HL-60 (cell line): ENCODE measurements at regions not wholly inside any gene's neighbourhood (a gene's known extent, or its start where the extent isn't known, plus 50 kb on each side); places are given as distances from the start of the nearest gene placed in this dataset.
A peak's percentile ranks its signal among the peaks of the same experiment; 100 is the strongest.

Experiments
- DNase-seq, 2 experiments: peaks; one replicate each; pipeline ENCODE4 v3.0.0-alpha.2; 2010 to 2020; ENCODE audit warnings: low read depth in 1 of 2, low spot score in 1 of 2
- H3K27ac ChIP-seq: fragments of 250-450 bp; sonication (Bioruptor Pico); replicated peaks from 2 replicates; pipeline ENCODE4 v1.5.1; 2020; ENCODE audit warnings: mild to moderate bottlenecking, moderate library complexity
- H3K27me3 ChIP-seq: fragments of 250-450 bp; sonication (Bioruptor Pico); 2 replicates; pipeline ENCODE4 v1.5.1; 2021; ENCODE audit warnings: mild to moderate bottlenecking, moderate library complexity; ENCODE audit not compliant: insufficient read depth, poor library complexity, severe bottlenecking
- H3K4me3 ChIP-seq: replicated peaks from 2 replicates; pipeline ENCODE4 v1.5.1; 2011; ENCODE audit warnings: mild to moderate bottlenecking, control low read depth, low read length; ENCODE audit not compliant: insufficient read depth
- CTCF ChIP-seq: IDR thresholded peaks from one replicate; pipeline ENCODE4 v1.5.1; 2011; ENCODE audit warnings: low read length, control low read depth, inconsistent platforms; ENCODE audit not compliant: insufficient read depth
- GABPA ChIP-seq: IDR thresholded peaks from 2 replicates; pipeline ENCODE4 v1.6.1; 2012; ENCODE audit warnings: low read depth
- POLR2AphosphoS5 ChIP-seq: IDR thresholded peaks from 2 replicates; pipeline ENCODE4 v1.6.1; 2012; ENCODE audit warnings: low read depth
- REST ChIP-seq: IDR thresholded peaks from 2 replicates; pipeline ENCODE4 v1.6.1; 2012; ENCODE audit warnings: low read depth; ENCODE audit not compliant: insufficient replicate concordance
- SPI1 ChIP-seq: IDR thresholded peaks from 2 replicates; pipeline ENCODE4 v1.6.1; 2012; ENCODE audit warnings: low read depth, mild to moderate bottlenecking, borderline replicate concordance

DNA sequence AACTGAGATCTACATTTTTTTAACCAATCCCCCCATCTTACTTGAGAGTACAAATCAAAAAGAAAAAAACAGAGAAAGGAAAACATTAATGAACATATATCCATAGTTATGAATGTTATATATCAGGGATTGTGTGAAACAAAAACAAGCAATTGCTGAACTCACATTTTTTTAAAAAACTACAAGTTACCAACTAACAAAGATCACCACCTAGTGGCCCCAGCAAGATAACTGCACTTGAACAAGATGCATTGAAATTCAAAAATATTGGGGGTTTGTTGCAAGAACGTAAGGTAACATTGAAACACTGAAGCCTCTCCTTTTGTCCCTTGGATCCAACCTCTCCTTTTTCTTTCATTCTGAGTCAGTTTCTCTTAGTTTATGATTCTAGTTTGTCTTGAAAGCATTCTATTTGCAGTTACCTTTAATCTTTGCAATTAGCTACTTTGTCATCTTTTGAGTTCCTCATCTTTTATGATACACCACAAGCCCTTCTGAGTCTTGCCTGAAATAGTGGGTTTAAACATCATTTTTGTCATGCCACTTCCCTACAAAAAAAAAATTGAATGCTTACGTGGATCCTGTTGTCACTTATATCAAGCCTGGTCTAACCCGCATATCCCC is 87.3 kb upstream of the TES start:
- no peaks in the 10 kb centered on the region for H3K27me3 ChIP-seq
- no peak overlapping the region for H3K4me3 ChIP-seq
- no peak overlapping the region for H3K27ac ChIP-seq
- DNase-seq, result peak in 1 of 2 experiments; percentile 43
- TF ChIP-seq SPI1 (no peak), CTCF (peak; percentile 50)

DNA sequence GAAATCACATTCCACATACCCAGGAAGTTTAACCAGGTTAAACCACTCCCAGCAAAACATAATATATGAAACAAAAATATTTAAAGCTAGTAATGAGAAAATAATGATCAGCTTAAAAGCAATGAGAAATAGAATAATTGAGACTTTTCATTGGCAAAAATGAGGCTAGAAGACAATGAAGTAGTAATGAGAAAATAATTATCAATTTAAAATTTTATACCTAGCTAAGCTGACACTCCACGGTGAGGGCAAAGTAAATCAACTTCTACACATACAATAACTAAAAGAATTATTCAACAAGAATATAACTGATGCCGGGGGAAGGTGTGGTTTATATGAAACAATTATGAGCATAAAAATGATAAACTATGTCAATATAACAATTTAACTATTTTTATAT is 82.2 kb upstream of the TES start:
- H3K27me3 ChIP-seq, result no peaks in the 10 kb centered on the region
- TF ChIP-seq REST (no peak), POLR2AphosphoS5 (no peak), SPI1 (no peak), GABPA (no peak), CTCF (no peak)
- H3K27ac ChIP-seq, result no peak overlapping the region
- no peak for DNase-seq
- H3K4me3 ChIP-seq, result no peak overlapping the region

- no peak overlapping the region for H3K4me3 ChIP-seq
- H3K27me3 ChIP-seq, result no peaks in the 10 kb centered on the region
- TF ChIP-seq REST (no peak), POLR2AphosphoS5 (no peak), CTCF (no peak), GABPA (no peak), SPI1 (no peak)
- no peak for DNase-seq
- no peak overlapping the region for H3K27ac ChIP-seq
Observed at GRCh38 chr7:116135306-116135705, 75.0 kb upstream of the TES start.

- TF ChIP-seq REST (no peak), CTCF (peak; percentile 64)
- DNase-seq, result peak; percentile 26 to 37
- Histone ChIP-seq H3K27me3 (no peaks in the 10 kb centered on the region), H3K27ac (no peak overlapping the region), H3K4me3 (no peak overlapping the region)
Observed at GRCh38 chr7:116138202-116138801, 72.0 kb upstream of the TES start.
